GM20000 (cell line): ENCODE measurements at regions not wholly inside any gene's neighbourhood (a gene's known extent, or its start where the extent isn't known, plus 50 kb on each side); places are given as distances from the start of the nearest gene placed in this dataset.

Source experiments
- DNase-seq: peaks from one replicate; pipeline ENCODE4 v3.0.0; 2012; ENCODE audit warnings: low spot score
- TF ChIP-seq, protein P1 (sequence below): IDR thresholded peaks from 2 replicates; pipeline ENCODE4 v1.5.1; 2012; ENCODE audit warnings: mild to moderate bottlenecking, control low read depth; ENCODE audit errors: extremely low read depth, missing control alignments

DNA sequence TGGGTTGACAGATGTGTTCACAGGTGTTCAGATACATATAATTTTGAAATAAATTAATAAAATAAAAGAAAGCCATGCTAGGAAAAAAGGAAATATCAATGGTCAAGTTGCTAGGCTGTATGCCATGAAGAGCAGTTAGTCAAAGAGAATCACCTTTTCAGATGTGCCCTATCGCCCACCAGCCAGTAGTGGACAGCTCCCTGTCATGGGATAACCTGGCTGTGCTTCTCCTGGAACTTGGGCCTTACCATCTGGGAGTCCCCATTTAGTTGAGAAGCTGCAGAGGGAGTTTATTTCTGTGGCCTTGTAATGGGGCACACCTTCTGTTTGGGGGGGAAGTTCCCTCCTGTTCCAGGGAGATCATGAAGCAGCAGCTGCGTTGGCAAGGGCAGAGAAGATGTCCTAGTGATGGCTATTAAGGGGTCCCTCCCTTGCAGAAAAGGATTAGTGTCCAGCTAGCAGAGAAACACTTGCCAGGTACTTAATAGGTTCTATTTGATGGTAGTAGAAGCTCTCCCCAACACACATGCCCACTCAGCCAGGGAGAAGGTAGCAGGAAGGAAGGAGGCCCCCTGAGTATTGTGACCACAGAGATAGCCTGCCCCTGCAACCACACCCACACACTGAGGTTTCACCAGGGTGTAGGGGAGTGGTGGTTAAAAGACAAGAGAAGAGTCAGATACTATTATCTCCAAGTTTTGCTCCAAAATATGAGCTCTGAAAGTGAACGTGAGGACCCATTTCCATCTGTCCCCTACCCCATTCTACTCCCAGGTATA lies 117.7 kb downstream of the B3GNT2 start:
- DNase-seq, result peak; percentile 54

DNA sequence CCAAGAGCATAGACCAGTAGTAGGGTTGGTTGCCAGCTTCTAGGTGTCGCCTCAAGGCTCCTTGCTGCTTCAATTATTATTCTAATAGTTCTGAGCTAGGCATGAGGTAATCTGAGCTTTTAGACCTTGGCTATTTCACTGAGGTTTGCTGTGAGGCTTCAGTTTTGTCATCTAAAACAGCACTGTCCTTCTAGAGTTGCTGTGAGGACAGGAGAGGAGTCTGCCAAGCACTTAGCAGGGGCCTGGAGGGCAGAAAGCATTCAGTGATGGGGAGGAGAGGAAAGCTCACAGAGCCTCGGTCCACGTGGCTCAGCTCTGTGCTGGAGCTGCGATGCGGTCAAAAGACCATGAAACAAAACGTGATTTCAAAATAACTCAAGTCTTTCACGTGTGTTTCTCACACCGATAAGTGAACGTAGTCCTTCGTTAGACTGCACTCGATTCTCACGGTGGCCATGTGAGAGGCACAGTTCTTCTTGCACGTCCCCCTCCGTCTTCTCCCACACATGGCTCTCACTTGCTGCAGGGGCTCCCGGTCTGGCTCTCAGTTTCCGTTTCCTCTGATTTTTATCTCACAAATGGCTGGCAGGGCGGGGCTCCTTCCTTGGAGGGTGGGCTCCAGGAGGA lies 113.7 kb downstream of the B3GNT2 start:
- peak; percentile 69 for DNase-seq
- TF ChIP-seq, protein P1, sequence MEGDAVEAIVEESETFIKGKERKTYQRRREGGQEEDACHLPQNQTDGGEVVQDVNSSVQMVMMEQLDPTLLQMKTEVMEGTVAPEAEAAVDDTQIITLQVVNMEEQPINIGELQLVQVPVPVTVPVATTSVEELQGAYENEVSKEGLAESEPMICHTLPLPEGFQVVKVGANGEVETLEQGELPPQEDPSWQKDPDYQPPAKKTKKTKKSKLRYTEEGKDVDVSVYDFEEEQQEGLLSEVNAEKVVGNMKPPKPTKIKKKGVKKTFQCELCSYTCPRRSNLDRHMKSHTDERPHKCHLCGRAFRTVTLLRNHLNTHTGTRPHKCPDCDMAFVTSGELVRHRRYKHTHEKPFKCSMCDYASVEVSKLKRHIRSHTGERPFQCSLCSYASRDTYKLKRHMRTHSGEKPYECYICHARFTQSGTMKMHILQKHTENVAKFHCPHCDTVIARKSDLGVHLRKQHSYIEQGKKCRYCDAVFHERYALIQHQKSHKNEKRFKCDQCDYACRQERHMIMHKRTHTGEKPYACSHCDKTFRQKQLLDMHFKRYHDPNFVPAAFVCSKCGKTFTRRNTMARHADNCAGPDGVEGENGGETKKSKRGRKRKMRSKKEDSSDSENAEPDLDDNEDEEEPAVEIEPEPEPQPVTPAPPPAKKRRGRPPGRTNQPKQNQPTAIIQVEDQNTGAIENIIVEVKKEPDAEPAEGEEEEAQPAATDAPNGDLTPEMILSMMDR, result no peak

More for the DNA sequence above, 117.7 kb downstream of the B3GNT2 start:
- TF ChIP-seq, protein P1, result no peak

DNA sequence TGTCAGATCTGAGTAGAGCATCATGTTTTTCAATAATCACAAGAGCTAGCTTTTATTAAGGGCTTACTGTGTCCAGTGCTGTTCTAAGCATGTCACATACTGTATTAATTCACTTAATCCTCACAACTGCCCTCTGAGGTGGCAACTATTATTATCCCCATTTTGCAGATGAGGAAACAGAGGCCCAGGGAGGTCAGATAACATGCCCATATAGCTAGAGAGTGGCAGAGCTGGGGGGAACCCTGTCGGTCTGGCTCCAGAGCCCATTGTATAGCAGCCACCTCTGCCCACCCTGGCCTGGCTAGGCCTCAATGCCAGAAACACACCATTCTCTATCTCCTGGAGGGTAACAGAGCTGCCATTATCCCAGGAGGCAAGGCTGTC lies 113.2 kb downstream of the B3GNT2 start:
- TF ChIP-seq, protein P1, result no peak
- no peak for DNase-seq

DNA sequence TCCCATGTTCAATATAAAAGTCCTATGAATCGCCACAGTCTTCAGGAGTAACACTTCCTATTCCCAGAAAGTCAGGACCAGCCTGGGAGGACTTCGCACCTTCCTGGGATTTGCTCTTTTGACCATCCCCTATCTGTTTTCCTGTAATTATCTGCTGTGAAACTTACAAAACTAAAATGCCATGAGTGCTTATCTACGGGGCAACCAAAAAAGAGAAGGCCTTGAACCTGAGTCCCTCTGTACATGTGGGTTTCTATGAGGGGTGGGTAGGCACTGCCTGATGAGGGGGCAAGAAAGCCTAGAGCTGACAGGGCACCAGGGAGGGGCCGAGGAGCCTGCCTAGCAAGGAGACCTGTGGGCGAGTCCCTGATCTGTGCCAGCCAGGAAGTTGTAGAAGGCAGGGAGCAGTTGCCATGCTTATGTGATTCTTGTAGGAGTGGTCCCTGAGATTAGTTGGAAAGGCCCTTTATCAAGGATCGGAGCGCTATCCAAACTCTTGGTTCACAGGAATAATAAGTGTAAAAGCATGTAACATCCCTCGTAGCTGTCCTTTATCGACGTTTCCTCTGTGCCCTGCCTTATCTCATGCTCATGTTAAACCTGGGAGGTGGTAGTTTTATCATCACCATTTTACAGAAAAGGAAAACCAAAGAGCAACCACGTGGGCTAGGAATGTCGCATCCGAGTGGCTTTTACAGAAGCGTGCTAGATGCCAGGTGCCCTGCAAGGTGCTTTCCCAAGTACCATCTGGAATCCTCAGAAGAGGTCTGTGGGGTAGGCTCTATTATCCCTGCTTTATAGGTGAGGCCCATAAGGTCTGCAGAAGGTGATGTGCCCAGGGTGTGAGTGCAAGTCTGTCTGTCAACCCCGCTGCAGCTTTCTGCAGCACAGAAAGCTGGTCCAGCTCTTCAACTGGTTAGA lies 111.8 kb downstream of the B3GNT2 start:
- TF ChIP-seq, protein P1, result no peak
- no peak for DNase-seq

DNA sequence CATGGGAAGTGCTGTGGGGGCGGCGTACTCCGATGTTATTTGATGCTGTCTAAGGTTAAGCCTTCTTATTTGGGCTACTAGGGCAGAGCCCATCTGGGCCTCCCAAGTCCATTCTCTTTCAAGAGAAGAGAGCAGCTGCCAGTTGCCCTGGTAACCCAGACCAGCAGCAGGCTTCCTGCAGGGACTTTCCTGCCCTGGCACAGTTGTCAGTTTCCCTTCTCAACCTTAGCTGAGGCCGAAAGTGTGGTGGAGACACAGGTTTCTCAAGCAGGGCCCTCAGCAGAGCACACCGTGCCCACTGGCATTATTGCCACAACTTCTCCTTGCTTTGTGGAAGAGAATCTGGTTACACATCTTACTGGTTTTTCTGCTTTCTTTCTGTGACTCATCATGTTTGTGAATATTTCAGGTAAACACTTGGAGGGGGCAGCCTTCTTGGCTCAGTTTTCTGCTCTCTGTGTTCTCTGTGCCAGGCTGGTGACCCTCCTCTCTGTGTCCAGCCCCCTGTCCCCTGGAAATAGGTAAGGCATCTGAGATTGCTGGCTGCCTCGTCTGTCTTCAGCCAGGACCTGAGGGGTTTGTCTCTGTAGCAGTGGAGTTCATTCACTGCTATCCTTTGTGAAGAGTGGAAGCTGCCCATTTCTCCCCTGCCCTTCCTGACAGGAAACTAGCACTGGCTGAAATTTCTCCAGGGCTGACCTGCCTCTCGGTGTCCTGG lies 111.0 kb downstream of the B3GNT2 start:
- no peak for DNase-seq
- TF ChIP-seq, protein P1, result no peak

DNA sequence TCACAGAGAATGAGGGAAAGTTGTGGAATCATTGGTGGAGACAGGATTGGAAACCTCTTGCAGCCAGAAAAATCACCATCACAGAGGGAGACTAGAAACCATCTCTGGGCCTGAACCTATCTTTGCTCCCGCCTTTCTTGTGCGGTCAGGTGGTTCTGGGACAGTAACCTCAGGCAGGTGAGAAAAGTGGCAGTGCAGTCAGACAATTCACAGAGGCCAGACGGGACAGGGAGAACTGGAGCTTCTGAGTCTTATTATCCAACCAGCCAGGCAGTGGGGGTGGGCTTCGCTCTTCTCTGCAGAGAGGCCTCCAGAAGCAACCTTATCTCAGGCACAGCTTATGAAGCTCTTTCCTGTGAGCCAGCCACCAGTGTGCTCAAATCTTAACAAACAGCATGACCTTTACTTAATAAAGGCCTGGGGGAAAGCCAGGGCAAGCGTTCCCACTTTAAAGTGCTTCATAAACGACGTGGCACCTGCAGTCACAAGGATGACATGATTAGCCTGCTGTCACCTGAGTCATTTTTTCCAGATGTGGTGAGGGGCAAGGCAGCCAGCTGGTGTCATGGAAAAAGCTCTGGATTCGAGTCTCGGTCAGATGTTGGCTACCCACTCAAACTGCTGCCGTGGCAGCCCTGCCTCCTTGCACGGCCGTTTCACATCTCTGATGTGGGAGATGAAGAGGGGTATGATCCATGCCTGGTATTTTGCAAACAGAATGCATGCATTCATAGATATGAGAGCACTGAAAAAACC lies 109.7 kb downstream of the B3GNT2 start:
- no peak for DNase-seq
- TF ChIP-seq, protein P1, result no peak
